NCI-H1436 (cell line): ENCODE measurements at regions not wholly inside any gene's neighbourhood (a gene's known extent, or its start where the extent isn't known, plus 50 kb on each side); places are given as distances from the start of the nearest gene placed in this dataset.
"Not testable (repeated sequence)": the region's sequence is repeated elsewhere in the genome, so short reads cannot be mapped to it uniquely, and the experiment has no call there.

Experiments
- DNase-seq: peaks from one replicate; lab custom pipeline; 2025; lab: John Stamatoyannopoulos, UW

- no peak for DNase-seq
These were observed 153.9 kb upstream of the SETMAR start for GRCh38 chr3:4149296-4149695.

DNA sequence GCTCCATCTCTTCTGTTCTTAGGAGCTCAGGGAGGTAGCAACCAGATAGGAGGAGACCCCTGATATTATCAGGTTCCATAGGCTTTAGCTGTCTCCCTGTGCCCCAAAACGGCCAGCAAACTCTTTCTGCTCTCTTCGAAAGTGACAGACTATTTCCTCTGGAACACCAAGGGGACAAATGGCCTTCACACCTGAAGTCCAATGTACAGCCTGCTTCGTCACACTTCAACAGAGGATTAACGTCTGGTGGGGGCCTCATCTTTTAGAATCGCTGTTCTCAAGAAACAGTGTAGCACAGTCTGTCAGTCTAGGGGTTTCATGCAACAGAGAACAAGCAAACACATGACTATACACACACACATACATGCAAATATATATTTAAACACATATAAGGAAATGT, 152.4 kb upstream of the SETMAR start:
- no peak for DNase-seq

DNA sequence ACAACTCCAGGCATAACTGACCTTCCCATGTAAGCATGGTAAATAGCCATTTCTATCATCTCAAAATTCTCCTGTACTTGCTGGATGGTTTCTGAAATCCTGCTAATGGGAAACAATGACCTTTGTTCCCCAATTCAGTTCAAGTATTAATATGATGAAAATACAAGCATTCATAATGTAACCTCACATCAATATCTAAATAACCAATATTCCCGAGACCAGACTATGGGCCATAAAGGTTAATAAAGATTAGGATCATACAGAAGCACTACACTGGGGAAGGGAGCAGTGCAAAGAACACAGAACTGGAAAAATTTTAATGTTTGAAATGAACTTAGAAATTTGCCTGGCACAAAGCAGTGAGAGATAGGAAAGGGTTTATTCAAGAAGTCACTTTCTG, 151.3 kb upstream of the SETMAR start:
- no peak for DNase-seq

DNA sequence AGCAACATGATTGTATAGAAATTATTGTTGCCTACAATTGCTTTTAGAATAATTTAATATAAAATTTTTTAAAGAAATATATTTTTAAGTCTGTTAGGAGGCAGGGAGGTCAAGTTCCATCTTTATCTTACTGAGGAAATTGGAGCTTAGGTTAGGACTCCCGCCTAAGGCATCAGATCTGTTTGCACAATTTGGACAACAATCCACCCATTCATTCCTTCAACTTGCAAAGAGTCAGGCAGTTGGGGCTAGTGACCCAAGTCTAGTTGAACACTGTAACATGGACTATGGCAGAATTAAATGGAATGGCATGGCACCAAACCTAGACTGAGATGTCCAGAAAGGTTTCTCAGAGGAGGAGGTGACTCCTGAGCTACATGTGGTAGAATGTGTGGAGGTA, 149.4 kb upstream of the SETMAR start:
- DNase-seq = no peak

DNA sequence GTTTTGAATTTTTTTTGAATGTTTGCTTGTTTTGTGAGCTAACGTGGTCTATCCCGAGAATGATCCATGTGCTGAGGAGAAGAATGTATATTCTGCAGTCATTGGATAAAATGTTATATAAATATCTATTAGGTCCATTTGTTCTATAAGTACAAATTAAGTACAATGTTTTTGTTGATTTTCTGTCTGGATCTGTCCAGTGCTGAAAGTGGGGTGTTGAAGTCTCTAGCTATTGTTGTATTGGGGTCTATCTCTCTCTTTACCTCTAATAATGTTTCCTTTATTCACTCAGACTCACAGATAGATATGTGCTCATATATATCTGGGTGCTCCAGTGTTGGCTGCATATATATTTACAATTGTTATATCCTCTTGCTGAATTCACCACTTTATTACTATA, 144.8 kb upstream of the SETMAR start:
- DNase-seq = no peak

DNA sequence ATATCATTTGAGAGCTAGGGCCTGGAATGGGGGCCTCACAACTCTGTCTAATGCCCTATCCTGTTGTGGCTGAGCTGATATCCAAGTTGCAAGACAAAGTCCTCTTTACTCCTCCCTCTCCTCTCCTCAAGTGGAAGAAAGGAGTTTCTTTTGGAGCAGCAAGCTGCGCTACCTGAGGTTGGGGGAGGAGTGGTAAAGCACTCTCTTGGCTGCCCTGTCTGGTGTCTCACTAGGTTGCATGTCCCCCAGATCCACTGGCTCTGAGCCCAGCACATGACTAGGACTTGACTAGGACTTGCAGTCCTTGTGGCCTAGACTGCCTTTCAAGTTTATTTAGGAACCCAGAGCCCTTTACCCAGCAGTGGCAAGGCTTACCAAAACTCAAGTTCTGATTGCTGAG, 141.1 kb upstream of the SETMAR start:
- DNase-seq = no peak

GRCh38 chr3:4163011-4163410, 140.2 kb upstream of the SETMAR start:
- no peak for DNase-seq

DNA sequence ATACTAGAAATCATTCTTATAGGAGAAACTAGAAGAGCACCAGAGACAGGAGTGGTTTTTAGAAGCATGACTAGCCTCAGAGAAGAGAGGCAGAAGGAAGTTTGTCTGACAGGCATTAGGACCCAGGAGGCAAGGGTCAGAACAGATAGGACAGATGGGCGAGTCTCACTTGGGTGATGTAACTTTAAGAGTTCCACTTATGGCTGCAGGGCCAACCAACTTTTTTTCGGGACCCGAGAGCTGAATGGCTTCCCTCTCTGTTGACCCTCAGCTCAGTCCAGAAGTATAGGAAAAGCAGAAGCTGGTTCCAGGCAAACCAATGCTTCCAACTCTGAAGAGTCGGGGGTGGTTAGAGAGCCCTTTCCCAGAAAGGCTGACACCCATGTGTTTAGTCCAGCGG, 136.6 kb upstream of the SETMAR start:
- DNase-seq = no peak

DNA sequence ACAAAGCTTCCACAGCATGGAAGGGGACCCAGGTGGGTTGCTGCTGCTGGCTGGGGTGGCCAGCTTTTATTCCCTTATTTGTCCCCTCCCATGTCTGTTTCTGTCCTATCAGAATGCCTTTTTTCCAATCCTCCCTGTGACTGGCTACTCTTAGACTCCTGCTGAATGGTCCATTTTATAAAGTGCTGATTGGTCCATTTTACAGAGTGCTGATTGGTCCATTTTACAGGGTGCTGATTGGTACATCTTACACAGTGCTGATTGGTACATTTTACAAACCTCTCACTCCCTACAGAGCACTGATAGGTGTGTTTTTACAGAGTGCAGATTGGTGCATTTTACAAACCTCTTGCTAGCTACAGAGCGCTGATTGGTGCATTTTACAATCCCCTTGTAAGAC, 135.9 kb upstream of the SETMAR start:
- DNase-seq = not testable (repeated sequence)

GRCh38 chr3:4174791-4175190, 128.4 kb upstream of the SETMAR start:
- DNase-seq = no peak

DNA sequence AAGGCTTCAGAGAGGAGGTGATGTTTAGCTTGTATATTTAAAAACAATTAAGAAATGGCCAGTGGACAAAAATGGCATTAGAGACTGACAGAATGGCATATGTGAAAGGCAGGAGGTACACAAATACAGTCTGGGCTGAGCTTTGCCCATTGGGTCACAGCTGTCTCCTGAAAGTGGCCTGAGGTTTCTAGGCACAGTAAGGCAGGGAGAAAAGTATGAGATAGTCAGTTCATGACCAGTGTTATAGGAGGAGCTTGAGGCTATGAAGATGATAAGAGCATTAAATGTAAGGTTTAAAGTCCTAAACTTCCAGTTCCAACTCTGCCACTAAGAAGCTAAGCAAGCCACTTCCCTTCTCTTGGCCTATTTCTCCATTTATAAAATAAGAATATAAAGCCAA, 111.2 kb upstream of the SETMAR start:
- DNase-seq = no peak

- no peak for DNase-seq
These were observed 108.2 kb upstream of the SETMAR start for GRCh38 chr3:4195006-4195405.

DNA sequence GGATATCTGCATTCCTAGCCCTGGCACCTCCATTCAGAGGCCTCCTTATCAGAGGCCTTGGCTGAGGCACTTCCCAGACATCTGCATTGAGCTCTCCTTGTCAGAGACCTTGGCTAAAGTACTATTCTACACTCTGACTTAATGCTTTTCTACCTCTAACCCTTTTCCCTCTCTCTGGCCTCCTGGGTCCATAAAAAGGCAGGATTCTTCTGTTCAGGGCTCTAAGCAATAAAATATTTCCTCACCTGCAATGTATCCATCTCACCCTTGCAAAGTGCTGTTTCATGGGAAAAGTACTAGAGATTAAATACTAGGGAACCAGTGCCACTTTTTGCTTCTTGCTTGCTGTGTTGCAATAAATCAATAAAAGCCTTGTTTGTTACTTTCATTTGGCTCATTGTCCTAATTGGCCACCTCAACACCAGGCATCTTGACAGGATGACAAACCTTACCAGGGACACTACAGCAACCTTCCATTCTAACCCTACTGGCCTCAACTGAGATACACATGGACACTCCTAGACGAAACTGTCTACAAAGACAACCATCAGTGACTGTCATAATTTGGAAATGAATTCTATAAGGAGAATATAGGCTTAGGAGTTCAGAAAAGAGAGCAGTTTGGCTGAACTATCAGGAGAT, 106.5 kb upstream of the SETMAR start:
- no peak for DNase-seq

DNA sequence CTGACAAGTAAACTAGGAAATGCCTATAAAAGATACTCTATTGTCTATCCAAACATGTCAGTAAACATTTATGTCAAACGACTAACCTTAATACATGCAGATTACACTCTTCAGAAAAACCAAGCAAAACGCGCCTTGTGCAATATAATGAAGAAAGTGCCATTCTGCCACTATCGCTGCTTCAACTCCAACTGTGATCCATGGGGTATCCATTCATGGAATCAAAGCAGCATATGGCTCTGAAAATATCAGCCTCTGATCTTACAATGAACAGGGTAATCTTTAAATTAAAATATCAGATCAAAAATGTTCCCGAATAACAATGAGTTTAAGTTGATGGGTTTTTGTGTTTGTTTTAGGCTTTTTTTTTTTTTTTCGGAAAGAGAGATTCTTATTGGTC, 105.5 kb upstream of the SETMAR start:
- no peak for DNase-seq

DNA sequence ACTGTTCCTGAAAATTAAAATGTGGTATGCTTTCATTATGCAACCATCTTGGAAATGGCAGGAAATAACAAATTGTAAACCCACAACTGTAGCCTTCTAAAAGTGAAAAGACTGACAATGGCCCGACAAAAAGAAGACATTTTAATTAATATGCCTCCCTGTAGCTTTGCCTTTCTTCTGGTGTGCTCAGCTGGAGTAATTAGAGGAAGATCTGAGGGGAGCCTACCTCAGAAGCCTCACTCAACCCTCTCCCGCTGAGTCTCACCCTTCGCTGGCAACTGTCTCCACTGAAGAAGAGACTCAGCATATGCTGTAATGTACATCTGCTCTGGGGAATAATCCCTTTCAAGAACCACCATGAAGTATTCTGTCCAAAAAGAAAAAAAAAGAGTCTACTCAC, 104.7 kb upstream of the SETMAR start:
- DNase-seq = no peak

GRCh38 chr3:4204776-4205175, 98.4 kb upstream of the SETMAR start:
- DNase-seq = not testable (repeated sequence)

GRCh38 chr3:4207672-4208071, 95.5 kb upstream of the SETMAR start:
- DNase-seq = no peak

- no peak for DNase-seq
These were observed 94.6 kb upstream of the SETMAR start for GRCh38 chr3:4208556-4208955.

DNA sequence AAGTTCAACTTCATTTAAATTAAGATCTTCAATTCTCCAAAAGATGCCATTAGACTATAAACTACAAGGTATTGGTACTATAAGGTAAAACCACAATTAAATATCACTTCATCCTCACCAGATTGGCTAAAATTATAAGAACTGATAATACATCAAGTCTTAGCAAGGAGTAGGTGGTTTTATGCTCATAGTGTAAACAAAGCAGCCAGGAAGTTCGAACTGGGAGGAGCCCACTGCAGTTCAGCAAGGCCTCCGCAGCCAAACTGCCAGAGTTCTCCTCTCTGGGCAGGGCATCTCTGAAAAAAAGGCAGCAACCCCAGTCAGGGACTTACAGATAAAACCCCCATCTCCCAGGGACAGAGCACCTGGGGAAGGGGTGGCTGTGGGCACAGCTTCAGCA, 91.6 kb upstream of the SETMAR start:
- no peak for DNase-seq

DNA sequence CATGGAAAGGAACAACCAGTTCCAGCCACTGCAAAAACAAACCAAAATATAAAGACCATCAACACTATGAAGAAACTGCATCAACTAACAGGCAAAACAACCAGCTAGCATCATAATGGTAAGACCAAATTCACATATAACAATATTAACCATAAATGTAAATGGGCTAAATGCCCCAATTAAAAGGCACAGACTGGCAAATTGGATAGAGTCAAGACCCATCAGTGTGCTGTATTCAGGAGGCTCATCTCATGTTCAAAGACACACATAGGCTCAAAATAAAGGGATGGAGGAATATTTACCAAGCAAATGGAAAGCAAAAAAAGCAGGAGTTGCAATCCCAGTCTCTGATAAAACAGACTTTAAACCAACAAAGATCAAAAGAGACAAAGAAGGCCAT, 89.7 kb upstream of the SETMAR start:
- not testable (repeated sequence) for DNase-seq

DNA sequence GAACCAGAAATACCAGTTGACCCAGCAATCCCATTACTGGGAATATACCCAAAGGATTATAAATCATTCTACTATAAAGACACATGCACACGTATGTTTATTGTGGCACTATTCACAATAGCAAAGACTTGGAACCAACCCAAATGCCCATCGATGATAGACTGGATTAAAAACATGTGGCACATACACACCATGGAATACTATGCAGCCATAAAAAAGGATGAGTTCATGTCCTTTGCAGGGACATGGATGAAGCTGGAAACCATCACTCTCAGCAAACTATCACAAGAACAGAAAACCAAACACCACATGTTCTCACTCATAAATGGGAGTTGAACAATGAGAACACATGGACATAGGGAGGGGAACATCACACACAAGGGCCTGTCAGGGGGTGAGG, 86.2 kb upstream of the SETMAR start:
- not testable (repeated sequence) for DNase-seq

DNA sequence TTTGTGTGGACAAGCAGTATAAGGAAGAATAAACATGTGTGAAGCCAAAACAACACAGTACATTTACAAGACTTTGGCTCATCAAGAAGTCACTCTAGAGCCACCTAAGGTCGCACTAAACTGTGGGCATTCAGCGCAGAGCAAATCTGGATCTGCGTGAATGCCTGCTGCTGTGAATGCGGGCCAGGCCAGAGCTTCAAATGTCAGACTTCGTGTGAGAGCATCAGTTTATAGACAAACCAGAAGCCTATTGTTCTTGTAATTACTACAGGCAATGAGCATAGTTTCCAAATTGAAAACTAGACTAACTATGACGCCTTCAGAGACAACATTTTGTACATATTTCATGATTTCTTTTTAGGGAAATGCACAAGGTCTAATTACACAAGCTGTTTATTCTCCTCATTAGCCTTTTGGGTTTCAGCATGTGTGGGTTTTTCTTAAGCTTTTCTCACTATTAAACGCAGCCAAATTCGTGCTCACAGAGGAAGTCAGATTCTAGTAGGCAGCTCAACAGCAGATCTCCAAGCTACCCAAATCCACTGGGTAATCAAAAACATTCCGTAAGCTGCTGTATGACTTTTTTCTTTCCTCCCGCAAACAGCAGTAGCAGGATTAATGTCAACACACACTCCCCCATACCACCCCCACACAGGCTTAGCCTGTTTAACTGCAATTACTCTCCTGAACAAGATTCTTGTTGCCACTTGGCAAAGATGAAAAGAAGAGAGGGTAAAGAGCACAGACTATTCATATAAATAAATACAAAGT, 84.5 kb upstream of the SETMAR start:
- no peak for DNase-seq

DNA sequence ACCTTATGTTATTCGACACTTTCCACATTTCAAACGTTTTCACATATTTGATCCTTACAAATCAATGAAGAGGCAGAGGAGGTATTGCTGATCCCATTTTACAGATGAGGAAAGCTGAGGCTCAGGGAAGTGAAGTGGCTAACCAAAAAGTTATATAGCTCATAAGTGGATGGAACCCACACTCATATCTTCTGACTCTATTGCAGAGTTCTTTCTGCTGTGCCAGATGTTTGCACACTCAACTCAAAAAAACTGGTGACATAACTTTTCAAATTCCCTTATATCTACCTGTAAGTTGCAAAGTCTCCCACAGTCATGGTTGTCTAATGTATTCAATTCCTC, 84.0 kb upstream of the SETMAR start:
- DNase-seq = no peak

DNA sequence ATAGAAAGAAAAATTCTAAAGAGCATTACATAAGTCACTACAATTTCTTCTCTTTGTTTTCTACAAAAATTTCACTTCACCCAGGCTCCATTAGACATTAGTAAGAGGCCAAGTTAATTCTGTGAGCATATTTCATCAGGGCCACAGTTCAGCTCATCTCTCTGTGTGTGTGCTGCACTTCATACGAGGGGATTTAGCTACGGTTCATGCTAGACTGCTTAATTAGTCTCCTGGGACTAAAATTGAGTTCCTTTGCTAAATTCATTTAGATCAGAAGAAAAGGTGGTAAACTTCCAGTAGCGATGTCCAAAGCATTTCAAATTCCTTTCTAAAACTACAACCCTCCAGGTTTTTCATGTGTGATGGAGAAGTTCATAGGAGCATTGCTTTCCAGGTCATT, 83.1 kb upstream of the SETMAR start:
- no peak for DNase-seq
